ENCODE measurements at regions not wholly inside any gene's neighbourhood (a gene's known extent, or its start where the extent isn't known, plus 50 kb on each side); places are given as distances from the start of the nearest gene placed in this dataset.

- peak overlapping the region in 2 of 3 experiments; percentile 22 to 31 for H3K4me3 ChIP-seq (ENCODE audit: control insufficient read depth in 2 of 3, extremely low read depth in 1 of 3, insufficient read depth in 2 of 3, low read depth in 1 of 3, low read length in 3 of 3)
- H3K9ac ChIP-seq (ENCODE audit: control insufficient read depth, extremely low read depth, insufficient read depth, low read length), result peak overlapping the region; percentile 49
- no peaks in the 10 kb centered on the region for H3K36me3 ChIP-seq (ENCODE audit: control insufficient read depth in 2 of 2, extremely low read depth in 1 of 2, insufficient read depth in 2 of 2, low read length in 2 of 2)
- H4K20me1 ChIP-seq (ENCODE audit: control insufficient read depth, extremely low read depth, insufficient read depth, low read length), result no peaks in the 10 kb centered on the region
- dilution Hi-C loops (cut with MboI; ENCODE audit: extremely low pct_ligation_motif_present, low sequenced_read_pairs), result no loop called here
- H3K27me3 ChIP-seq (ENCODE audit: control insufficient read depth, extremely low read depth, insufficient read depth, low read length), result no peaks in the 10 kb centered on the region
- H3K4me2 ChIP-seq (ENCODE audit: control insufficient read depth, extremely low read depth, insufficient read depth, low read depth, low read length), result peak overlapping the region; percentile 72
- peak; percentile 65 for DNase-seq (ENCODE audit: low read depth, low spot score)
- no peaks in the 10 kb centered on the region for H3K9me3 ChIP-seq (ENCODE audit: control insufficient read depth, low read depth, low read length)
- no peaks in the 10 kb centered on the region for H3K9me1 ChIP-seq (ENCODE audit: control insufficient read depth, extremely low read depth, insufficient read depth, low read length)
- peak overlapping the region; percentile 62 for H2AFZ ChIP-seq (ENCODE audit: control insufficient read depth, low read length)
- H3K27ac ChIP-seq (ENCODE audit: control insufficient read depth, insufficient read depth, low read length), result peak overlapping the region; percentile 70
- TF ChIP-seq EZH2 (IDR thresholded peaks at IDR 0.05; ENCODE audit: low read length) (no peak), CTCF (optimal IDR thresholded peaks at IDR 0.05 in 1 of 3, IDR thresholded peaks at IDR 0.05 in 1 of 3, conservative IDR thresholded peaks at IDR 0.05 in 1 of 3; ENCODE audit: extremely low read depth in 1 of 3, insufficient read depth in 2 of 3, low read length in 3 of 3) (no peak)
- no peaks in the 10 kb centered on the region for H3K79me2 ChIP-seq (ENCODE audit: control insufficient read depth, insufficient read depth, low read length)
- H3K4me1 ChIP-seq (ENCODE audit: control insufficient read depth, extremely low read depth, insufficient read depth, low read length), result peaks cover 38% of the 10 kb centered on the region
- peak; percentile 97 for FAIRE-seq
These were observed 88.8 kb upstream of the CTNNA1 start for GRCh38 chr5:138664276-138664943.

GRCh38 chr5:138663561-138663960 lies 88.4 kb upstream of the HSPA9 start:
- DNase-seq (ENCODE audit: low read depth, low spot score) (no peak), FAIRE-seq (no peak)
- no peaks in the 10 kb centered on the region for H3K27me3 ChIP-seq (ENCODE audit: control insufficient read depth, extremely low read depth, insufficient read depth, low read length)
- H2AFZ ChIP-seq (ENCODE audit: control insufficient read depth, low read length), result no peak overlapping the region
- H3K9me1 ChIP-seq (ENCODE audit: control insufficient read depth, extremely low read depth, insufficient read depth, low read length), result no peaks in the 10 kb centered on the region
- dilution Hi-C loops (cut with MboI; ENCODE audit: extremely low pct_ligation_motif_present, low sequenced_read_pairs), result no loop called here
- no peak overlapping the region for H3K4me2 ChIP-seq (ENCODE audit: control insufficient read depth, extremely low read depth, insufficient read depth, low read depth, low read length)
- no peaks in the 10 kb centered on the region for H3K9me3 ChIP-seq (ENCODE audit: control insufficient read depth, low read depth, low read length)
- H3K4me1 ChIP-seq (ENCODE audit: control insufficient read depth, extremely low read depth, insufficient read depth, low read length), result peaks cover 34% of the 10 kb centered on the region
- H3K79me2 ChIP-seq (ENCODE audit: control insufficient read depth, insufficient read depth, low read length), result no peaks in the 10 kb centered on the region
- H3K27ac ChIP-seq (ENCODE audit: control insufficient read depth, insufficient read depth, low read length), result no peak overlapping the region
- no peaks in the 10 kb centered on the region for H3K36me3 ChIP-seq (ENCODE audit: control insufficient read depth in 2 of 2, extremely low read depth in 1 of 2, insufficient read depth in 2 of 2, low read length in 2 of 2)
- no peaks in the 10 kb centered on the region for H4K20me1 ChIP-seq (ENCODE audit: control insufficient read depth, extremely low read depth, insufficient read depth, low read length)
- TF ChIP-seq EZH2 (IDR thresholded peaks at IDR 0.05; ENCODE audit: low read length) (no peak), CTCF (optimal IDR thresholded peaks at IDR 0.05 in 1 of 3, IDR thresholded peaks at IDR 0.05 in 1 of 3, conservative IDR thresholded peaks at IDR 0.05 in 1 of 3; ENCODE audit: extremely low read depth in 1 of 3, insufficient read depth in 2 of 3, low read length in 3 of 3) (no peak)
- no peak overlapping the region for H3K4me3 ChIP-seq (ENCODE audit: control insufficient read depth in 2 of 3, extremely low read depth in 1 of 3, insufficient read depth in 2 of 3, low read depth in 1 of 3, low read length in 3 of 3)
- H3K9ac ChIP-seq (ENCODE audit: control insufficient read depth, extremely low read depth, insufficient read depth, low read length), result no peak overlapping the region
